Endometrial microvascular endothelial cells (primary cell): ENCODE measurements at regions not wholly inside any gene's neighbourhood (a gene's known extent, or its start where the extent isn't known, plus 50 kb on each side); places are given as distances from the start of the nearest gene placed in this dataset.

Source experiments
- in situ Hi-C: cut with HindIII; loops from 2 replicates; pipeline ENCODE4 v1.10.0; 2017; ENCODE audit warnings: low sequenced_read_pairs, low pct_unique_long_range_greater_than_20kb; ENCODE audit errors: inconsistent ontology term

GRCh38 chr9:13744261-13744901 lies 464.9 kb upstream of the MPDZ start:
- in situ Hi-C loops: no loop called here

GRCh38 chr9:13737885-13738284 lies 458.4 kb upstream of the MPDZ start:
- in situ Hi-C loops: no loop called here

- in situ Hi-C loops: no loop called here
Observed at GRCh38 chr9:13735181-13735580, 455.7 kb upstream of the MPDZ start.

GRCh38 chr9:13734601-13735000 lies 455.1 kb upstream of the MPDZ start:
- in situ Hi-C loops: no loop called here

- in situ Hi-C loops: no loop called here
Observed at GRCh38 chr9:13732290-13732689, 452.8 kb upstream of the MPDZ start.

- in situ Hi-C loops: no loop called here
Observed at GRCh38 chr9:13731637-13732036, 452.1 kb upstream of the MPDZ start.

- in situ Hi-C loops: no loop called here
Observed at GRCh38 chr9:13729955-13730354, 450.5 kb upstream of the MPDZ start.

GRCh38 chr9:13728917-13729811 lies 449.7 kb upstream of the MPDZ start:
- in situ Hi-C loops: no loop called here

GRCh38 chr9:13728131-13728530 lies 448.6 kb upstream of the MPDZ start:
- in situ Hi-C loops: no loop called here

- in situ Hi-C loops: no loop called here
Observed at GRCh38 chr9:13726746-13727145, 447.3 kb upstream of the MPDZ start.

GRCh38 chr9:13725516-13725915 lies 446.0 kb upstream of the MPDZ start:
- in situ Hi-C loops: no loop called here

GRCh38 chr9:13721481-13722235 lies 442.2 kb upstream of the MPDZ start:
- in situ Hi-C loops: loop anchor here (25.0 kb wide), 1 partner anchor 134 kb away; no protein-coding TSS in a partner anchor

GRCh38 chr9:13719981-13720676 lies 440.6 kb upstream of the MPDZ start:
- in situ Hi-C loops: loop anchor here (25.0 kb wide), 1 partner anchor 133 kb away; no protein-coding TSS in a partner anchor

- in situ Hi-C loops: loop anchor here (25.0 kb wide), 1 partner anchor 132 kb away; no protein-coding TSS in a partner anchor
Observed at GRCh38 chr9:13719446-13719845, 440.0 kb upstream of the MPDZ start.

GRCh38 chr9:13718539-13718938 lies 439.0 kb upstream of the MPDZ start:
- in situ Hi-C loops: loop anchor here (25.0 kb wide), 1 partner anchor 131 kb away; no protein-coding TSS in a partner anchor

GRCh38 chr9:13718086-13718485 lies 438.6 kb upstream of the MPDZ start:
- in situ Hi-C loops: loop anchor here (25.0 kb wide), 1 partner anchor 131 kb away; no protein-coding TSS in a partner anchor

- in situ Hi-C loops: loop anchor here (25.0 kb wide), 1 partner anchor 130 kb away; no protein-coding TSS in a partner anchor
Observed at GRCh38 chr9:13717322-13718054, 438.0 kb upstream of the MPDZ start.
